GM19239 (cell line): ENCODE measurements at regions not wholly inside any gene's neighbourhood (a gene's known extent, or its start where the extent isn't known, plus 50 kb on each side); places are given as distances from the start of the nearest gene placed in this dataset.

Source experiments
- DNase-seq: peaks from one replicate; pipeline ENCODE4 v3.0.0; 2011; ENCODE audit warnings: low spot score; ENCODE audit not compliant: insufficient read length
- FAIRE-seq: peaks from 2 replicates; lab custom pipeline; 2011; peaks lifted over from hg19 to GRCh38; lab: Jason Lieb, UNC

DNA sequence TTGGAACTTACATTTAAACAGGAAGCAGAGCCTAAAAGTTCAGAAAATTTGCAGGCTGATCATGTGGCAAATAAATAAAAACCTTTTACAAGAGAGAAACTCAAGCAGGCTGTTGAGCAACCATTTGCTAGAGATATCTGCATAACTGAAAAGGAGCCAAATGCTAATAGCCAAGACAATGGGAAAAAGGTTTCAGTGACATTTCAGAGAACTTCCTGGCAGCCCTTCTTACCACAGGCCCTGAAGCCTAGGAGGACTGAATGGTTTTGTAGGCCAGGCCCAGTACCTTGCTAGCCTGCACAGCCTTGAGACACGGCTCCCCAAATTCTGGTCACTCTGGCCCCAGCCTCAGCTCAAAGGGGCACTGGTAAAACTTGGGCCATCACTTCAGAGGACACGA, 945.1 kb downstream of the ADGRL3 start:
- no peak for FAIRE-seq
- DNase-seq: no peak

DNA sequence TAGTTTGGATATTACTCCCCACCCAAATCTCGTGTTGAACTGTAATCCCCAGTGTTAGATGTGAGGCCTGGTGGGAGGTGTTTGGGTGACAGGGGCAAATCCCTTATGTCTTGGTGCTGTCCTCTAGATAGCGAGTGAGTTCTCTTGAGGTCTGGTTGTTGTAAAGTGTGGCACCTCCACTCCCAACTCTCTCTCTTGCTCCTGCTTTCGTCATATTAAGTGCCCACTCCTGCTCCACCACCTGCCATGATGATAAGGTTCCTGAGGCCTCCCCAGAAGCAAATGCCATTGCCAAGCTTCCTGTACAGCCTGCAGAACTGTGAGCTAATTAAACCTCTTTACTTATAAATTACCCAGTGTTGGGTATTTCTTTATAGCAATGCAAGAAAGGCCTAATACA, 944.3 kb downstream of the ADGRL3 start:
- FAIRE-seq (no peak), DNase-seq (no peak)

DNA sequence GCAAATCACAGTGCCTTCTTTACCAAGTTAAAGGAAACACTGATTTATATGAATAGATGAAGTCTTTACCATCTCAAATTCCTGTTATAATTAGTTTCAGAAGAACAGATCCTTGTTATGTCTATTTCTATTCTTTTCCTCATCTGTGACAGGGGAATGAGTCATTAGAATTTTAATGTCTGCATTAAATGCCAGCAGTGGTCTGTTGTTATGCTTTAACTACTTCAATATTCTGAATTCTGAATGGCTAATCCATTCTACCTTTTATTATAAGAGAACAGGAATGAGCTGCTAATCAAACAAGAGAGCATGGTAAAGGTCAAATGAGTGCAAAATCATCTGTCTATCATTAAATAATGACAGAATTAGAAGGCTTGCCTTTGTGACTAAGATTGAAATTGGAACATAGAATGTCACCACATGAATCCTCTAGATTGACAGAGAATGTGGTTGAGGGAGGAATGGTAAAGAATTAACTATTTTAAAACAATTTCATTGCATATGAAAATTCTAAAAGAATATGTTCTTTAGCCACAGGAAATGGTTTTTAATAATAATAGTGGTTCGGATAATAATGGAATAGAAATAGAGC, 935.5 kb downstream of the ADGRL3 start:
- FAIRE-seq: no peak

DNA sequence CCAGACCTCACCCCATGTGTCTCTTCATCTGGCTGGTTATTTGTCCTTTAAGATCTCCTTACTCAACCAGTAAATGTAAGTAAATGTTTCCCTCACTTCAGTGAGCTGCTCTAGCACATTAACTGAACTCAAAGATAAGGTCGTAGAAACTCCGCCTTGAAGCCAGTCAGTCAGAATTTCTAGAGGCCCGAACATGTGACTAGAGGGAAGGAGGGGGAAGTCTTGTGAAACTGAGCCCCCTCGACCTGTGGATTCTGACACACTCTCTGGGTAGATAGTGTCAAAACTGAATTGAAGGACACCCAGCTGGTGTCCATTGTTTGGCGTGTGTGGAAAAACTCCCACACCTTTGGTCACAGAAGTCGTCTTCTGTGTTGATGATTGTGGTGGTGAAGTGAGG, 933.9 kb downstream of the ADGRL3 start:
- DNase-seq: no peak
- FAIRE-seq: no peak

More for the DNA sequence above, 935.5 kb downstream of the ADGRL3 start:
- no peak for DNase-seq

DNA sequence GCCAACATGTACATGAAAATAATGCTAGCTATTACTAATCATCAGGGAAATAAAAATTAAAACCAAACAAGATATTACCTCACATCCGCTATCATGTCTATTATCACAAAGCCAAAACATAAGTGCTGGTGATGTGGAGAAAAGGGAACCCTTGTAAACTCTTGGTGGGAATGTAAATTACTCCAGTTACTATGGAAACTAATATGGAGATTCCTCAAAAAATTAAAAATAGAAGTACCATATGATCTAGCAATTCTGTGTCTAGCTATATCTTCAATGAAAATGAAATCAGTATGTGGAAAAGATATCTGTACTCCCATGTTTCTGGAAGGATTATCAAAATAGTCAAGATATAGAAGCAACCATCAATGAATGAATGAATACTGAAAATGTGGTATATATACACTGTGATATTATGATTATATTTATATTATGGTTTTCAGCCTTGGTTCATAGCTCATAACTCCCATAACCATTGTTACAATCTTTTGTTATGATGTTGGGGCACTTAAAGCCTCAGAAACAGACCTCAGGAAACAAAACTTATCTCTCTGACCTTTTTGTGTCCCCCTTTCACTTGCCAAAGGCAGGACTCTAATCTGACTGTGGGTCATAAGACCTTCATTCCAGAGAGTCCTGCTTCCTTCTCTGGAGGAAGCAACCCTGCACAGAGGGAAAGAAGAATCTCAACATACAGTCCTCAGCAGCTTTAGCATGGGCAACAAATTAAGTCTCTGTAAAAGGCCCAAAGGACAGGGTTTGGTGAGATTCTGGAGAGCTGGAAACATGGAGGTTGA, 933.2 kb downstream of the ADGRL3 start:
- no peak for FAIRE-seq
- no peak for DNase-seq

DNA sequence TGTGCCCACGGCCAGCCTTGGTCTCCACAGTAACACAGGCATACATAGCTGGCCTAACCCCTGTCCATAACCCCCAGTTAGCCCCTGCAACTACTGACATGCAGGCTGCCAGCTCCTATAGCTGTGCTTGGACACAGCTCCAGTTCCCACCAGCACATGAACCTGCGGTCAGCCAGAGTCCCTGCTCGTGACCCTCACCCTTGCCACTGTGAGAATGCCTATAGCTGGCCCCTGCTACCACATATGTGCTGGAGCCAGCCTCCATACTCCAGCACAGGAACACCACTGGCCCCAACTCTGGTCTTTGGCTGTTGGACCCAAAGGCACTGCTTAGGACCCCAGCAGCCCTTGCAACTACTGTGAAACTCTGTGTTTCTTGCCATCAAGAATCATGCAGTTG, 930.9 kb downstream of the ADGRL3 start:
- DNase-seq (no peak), FAIRE-seq (no peak)

DNA sequence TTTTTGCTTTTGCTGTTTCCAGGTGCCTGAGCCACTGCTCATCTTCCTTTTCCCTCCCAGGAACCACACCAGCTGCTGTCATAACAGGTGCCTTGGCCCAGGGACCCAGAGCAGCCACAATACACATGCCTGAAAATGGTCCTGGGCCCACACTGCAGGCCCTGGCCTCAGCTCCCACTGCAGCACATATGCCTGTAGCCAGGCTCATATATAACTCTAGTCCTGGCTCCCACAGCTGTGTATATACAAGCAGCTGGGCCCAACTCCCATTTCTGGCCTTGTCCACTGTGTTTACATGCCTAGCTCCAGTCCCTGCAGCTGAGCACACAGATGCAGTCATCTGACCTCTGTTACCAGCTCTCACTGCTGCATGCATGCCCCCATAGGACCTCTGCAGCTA, 930.5 kb downstream of the ADGRL3 start:
- FAIRE-seq: no peak
- no peak for DNase-seq

DNA sequence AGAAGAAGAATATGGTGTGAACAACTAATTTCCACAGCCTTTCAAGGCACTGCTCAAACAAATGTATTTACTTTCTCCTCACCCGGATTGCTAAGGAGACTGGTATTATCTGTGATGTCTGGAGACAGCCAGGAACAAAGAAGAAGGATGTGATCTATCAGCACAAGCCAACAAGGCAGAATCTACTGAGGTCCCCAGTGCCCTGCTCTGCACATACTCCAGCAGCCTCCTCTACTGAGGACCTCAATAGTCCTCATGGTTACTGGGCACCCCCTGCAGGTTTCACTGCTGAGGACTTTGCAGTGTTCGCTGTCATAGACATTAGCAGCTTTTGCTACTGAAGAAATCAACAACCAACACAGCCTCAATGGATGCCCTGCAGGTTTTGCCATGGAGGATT, 930.1 kb downstream of the ADGRL3 start:
- no peak for FAIRE-seq
- DNase-seq: no peak
